ENCODE measurements at regions not wholly inside any gene's neighbourhood (a gene's known extent, or its start where the extent isn't known, plus 50 kb on each side); places are given as distances from the start of the nearest gene placed in this dataset.

DNA sequence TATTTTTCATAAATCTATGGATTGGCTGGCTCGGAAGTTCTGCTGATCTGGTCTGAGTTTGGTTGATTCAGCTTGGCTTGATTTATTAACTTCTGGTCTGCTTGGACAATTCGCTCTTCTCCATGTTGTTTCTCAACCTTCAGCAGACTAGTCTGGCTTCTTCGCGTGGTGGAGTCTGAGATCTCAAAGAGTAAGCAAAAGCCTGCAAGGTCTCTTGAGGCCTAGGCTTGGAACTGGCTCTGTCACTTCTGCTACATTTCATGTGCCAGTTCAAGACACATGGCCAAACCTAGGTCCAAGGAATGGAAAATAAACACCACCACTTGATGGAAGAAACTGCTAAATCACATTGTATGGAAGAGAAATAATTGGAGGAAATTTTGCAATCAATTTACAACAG, 115.1 kb upstream of the JAG1 start:
- TF ChIP-seq POLR2A (IDR thresholded peaks at IDR 0.05): no peak
- TF ChIP-seq, protein P1, sequence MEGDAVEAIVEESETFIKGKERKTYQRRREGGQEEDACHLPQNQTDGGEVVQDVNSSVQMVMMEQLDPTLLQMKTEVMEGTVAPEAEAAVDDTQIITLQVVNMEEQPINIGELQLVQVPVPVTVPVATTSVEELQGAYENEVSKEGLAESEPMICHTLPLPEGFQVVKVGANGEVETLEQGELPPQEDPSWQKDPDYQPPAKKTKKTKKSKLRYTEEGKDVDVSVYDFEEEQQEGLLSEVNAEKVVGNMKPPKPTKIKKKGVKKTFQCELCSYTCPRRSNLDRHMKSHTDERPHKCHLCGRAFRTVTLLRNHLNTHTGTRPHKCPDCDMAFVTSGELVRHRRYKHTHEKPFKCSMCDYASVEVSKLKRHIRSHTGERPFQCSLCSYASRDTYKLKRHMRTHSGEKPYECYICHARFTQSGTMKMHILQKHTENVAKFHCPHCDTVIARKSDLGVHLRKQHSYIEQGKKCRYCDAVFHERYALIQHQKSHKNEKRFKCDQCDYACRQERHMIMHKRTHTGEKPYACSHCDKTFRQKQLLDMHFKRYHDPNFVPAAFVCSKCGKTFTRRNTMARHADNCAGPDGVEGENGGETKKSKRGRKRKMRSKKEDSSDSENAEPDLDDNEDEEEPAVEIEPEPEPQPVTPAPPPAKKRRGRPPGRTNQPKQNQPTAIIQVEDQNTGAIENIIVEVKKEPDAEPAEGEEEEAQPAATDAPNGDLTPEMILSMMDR (IDR thresholded peaks at IDR 0.05): no peak
